ENCODE measurements at regions not wholly inside any gene's neighbourhood (a gene's known extent, or its start where the extent isn't known, plus 50 kb on each side); places are given as distances from the start of the nearest gene placed in this dataset.
A peak's percentile ranks its signal among the peaks of the same experiment; 100 is the strongest.

- no peak overlapping the region for H3K27ac ChIP-seq
- no peak overlapping the region for H3K4me3 ChIP-seq
Observed at GRCh38 chr3:14331251-14331650, 71.2 kb upstream of the SLC6A6 start.

DNA sequence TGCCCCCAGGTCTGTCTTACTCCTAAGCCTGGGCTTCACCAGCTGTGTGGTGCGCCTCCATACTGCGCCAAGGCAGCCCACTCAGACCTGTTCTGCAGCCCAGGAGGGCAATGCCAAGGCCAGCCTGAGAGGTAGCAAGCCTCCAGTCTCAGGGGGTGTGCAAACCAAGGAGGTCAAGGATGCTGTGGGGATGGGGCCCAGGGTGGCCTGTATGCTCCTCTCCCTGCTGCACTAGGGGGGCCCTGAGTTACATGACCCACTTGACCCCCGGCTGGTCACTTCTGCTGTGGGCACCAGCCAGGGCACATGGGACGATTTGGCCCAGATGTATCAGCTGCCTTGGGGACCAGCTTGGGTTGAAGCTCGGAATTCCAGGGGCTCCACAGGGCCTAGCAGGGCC, 70.0 kb upstream of the SLC6A6 start:
- no peak overlapping the region for H3K4me3 ChIP-seq
- H3K27ac ChIP-seq: no peak overlapping the region

DNA sequence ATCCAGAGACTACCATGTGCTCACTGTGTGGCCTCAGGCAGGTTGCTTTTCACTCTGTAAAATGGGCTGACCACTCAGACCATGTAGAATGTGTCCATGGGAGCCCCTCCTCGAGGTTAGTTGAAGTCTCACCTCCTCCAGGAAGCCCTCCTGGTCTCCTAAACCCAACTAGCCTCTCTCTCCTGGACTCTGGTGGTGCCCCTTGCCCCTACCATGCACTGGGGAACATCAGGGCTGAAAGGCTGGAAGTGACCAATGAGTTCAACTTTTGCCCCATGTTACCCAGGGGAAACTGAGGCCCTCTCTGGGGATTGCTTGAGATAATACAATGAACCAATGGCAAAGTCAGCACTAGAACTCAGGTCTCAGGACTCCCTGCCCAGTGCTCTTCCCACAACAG, 69.2 kb upstream of the SLC6A6 start:
- Histone ChIP-seq H3K27ac (no peak overlapping the region), H3K4me3 (no peak overlapping the region)

DNA sequence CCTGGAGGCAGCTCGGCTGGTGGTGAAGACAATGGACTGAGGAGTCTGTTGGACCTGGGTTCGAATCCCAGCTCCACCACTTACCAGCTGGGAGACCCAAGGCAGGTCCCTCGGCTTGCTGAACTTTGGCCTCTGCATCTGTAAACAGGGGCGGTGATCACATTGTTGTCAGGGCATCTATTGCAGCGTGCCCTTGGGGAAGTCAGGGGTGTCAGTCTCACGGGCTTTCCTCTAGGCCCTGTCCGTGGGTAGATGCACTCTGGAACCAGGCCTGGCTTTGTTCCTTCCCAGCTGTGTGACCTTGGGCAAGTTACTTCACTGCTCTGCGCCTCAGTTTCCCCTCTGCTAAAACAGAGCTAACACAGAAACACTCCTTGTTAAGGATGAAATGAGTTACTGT, 68.8 kb upstream of the SLC6A6 start:
- H3K27ac ChIP-seq: no peak overlapping the region
- H3K4me3 ChIP-seq: no peak overlapping the region

GRCh38 chr3:14334136-14334535, 68.3 kb upstream of the SLC6A6 start:
- H3K4me3 ChIP-seq: no peak overlapping the region
- H3K27ac ChIP-seq: no peak overlapping the region

- no peak overlapping the region for H3K27ac ChIP-seq
- H3K4me3 ChIP-seq: no peak overlapping the region
Observed at GRCh38 chr3:14334936-14335335, 67.5 kb upstream of the SLC6A6 start.

DNA sequence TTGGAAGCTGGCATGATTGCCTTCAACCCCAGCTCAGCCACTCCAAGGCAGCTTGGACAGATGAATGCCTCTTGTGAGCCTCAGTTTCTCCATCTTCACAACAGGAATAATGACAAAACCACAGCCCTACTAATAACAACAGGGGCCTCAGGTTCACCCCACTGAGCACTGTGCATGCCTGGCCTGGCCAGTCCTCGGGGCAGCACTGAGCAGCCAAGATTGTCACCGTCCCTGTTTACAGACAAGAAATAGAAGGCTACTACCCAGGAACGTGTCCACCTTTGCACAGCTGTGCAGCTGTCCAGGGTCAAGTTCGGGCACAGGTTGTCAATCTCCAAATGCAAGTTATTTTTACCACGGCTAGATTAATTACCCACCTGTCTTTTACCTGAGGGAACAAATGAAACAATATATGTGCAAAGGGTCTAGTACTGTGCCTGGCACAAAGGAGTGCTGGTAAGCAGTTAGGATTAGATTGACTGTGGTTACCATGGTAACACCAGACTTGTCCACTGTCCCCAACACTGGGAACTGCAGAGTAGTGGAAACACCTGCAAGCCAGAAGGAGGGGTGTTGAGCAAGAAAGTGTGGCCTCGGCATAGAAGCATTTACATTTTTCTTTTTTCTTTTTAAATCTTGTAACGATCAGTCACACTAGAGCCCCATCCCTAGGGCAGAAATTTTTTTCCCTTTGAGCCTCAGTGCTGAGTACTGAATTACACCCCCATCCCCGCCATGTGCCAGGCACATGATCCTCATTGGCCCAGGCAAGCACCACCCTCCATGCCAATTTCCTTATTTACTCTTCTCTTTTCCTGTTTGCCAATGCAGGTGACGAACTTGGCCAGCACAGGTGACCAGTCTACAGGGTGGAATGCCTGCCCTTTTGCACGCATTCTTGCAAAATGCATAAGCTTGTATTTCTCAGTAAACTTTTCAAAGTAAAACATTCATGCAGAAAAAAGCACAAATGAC, 66.3 kb upstream of the SLC6A6 start:
- no peak overlapping the region for H3K4me3 ChIP-seq
- no peak overlapping the region for H3K27ac ChIP-seq

- H3K27ac ChIP-seq: no peak overlapping the region
- no peak overlapping the region for H3K4me3 ChIP-seq
Observed at GRCh38 chr3:14336749-14337598, 65.4 kb upstream of the SLC6A6 start.

GRCh38 chr3:14337828-14338227, 64.6 kb upstream of the SLC6A6 start:
- H3K4me3 ChIP-seq: no peak overlapping the region

GRCh38 chr3:14338242-14338641, 64.2 kb upstream of the SLC6A6 start:
- H3K4me3 ChIP-seq: no peak overlapping the region
- H3K27ac ChIP-seq: no peak overlapping the region

More at GRCh38 chr3:14337828-14338227, 64.6 kb upstream of the SLC6A6 start:
- no peak overlapping the region for H3K27ac ChIP-seq

DNA sequence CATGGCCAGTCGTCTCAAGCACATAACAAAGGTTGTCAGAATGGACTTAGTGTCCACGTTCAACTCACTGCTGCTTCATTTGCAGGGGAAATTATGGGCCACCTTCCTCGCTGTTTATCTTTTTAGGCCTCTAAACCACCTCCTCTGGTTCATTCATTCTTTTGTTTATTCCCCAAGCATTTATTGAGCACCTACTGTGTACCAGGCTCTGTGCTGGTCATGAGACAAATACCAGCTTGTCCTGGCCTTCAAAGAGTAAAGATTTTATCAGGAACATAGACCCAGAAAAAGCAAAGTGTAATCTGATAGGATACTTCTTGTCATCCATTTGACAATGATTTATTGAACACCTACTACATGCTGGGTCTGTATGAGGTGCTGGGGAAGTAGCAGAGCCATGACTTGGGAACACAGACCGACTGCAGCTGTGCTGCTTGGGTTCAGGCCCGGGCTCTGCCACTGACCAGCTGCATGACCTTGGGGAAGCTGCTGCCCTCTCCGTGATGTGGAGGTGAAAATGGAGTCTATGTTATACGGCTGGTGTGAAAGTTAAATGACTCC, 63.4 kb upstream of the SLC6A6 start:
- Histone ChIP-seq H3K4me3 (no peak overlapping the region), H3K27ac (no peak overlapping the region)

DNA sequence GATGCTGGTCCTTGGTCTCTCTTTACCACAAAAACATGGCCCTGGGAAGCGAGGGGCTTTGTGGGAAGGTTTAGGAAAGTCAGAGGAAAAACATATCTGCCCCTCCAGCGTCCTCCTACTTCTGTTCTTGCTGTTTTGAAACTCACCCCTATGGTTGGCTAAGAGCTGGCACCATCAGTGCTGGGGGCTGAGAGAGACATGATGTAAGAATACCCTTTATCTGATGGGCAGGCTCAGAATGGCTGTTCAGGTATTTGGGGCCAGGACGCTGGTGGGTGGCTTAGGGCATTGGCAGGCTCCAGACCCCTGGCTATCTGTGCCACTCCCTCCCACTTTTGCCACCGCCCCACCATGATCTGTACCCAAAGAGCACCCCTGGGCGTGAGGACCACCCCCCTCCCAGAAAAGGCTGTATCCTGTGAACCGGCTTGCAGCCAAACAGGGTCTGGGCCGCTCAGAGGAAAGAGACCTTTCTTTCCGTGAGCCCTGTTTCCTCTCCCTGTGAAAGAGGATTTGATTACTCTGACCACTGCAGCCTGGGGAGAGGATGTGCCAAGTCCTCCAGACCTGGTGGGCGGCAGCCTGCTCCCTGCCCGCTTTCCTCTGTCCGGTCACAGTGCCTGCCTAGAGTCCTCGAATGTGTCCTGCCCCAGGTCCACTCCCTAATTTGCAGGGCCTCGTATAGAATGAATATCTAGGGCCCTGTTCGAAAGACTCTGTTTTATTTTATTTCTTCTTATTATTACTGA, 61.3 kb upstream of the SLC6A6 start:
- Histone ChIP-seq H3K27ac (peak overlapping the region in 1 of 21 experiments; percentile 62), H3K4me3 (no peak overlapping the region)

GRCh38 chr3:14343338-14344112, 58.9 kb upstream of the SLC6A6 start:
- Histone ChIP-seq H3K27ac (no peak overlapping the region), H3K4me3 (no peak overlapping the region)

DNA sequence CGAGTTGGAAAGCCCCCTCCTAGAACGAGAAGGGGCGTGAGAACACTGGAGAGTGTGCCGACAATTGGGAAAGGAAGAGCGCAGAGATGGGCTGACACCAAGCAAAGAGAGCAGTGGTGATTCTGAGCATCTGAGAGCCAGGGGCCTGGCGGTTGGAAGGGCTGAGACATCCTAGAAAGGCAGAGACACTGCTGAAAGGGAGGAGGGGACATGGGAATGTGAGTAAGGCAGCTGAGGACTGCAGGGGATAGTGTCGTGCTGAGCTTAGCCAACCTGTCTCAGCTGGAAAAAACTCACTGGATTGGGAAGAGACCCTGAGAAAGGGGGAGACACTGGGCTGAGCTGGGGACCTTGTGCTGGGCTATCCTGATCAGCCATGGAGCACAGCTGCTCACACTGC, 58.1 kb upstream of the SLC6A6 start:
- H3K27ac ChIP-seq: no peak overlapping the region
- no peak overlapping the region for H3K4me3 ChIP-seq

GRCh38 chr3:14345496-14346150, 56.8 kb upstream of the SLC6A6 start:
- H3K27ac ChIP-seq: no peak overlapping the region
- no peak overlapping the region for H3K4me3 ChIP-seq

DNA sequence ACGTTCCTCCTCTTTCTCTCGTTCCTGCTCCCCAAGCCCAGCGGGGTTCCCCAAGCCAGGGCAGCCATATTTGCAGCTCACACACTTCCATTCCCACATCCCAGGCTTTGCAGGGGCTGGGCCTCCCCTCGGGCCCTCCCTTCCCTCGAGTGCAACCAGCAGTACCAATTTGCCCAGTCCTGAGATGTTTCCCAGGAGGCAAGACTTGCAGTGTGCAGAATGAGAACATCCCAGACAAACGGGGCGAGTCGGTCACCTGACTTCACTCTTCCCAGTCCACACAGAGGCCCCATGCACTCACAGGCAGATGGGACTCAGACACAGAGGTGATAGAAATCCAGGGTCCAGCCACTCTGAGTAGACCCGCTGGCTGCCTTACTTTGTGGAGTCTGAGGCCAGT, 56.2 kb upstream of the SLC6A6 start:
- Histone ChIP-seq H3K4me3 (no peak overlapping the region), H3K27ac (no peak overlapping the region)

DNA sequence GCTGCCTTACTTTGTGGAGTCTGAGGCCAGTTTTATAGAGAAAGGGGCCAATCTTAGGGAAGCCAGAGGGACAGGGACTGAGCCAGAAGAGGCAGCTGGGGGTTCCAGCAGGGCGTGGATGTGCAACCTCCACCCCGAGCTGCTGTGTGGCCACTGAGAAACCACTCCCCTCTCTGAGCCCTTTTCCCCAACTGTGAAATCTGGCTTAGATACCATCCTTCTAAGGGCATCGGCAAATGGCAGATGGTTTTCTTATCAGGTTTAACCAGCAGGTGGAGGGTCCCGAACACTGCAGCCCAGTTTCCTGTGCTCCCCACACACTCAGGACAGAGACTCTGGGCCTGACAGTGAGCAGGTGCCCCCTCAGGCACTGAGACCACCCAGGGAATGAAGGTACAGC, 55.8 kb upstream of the SLC6A6 start:
- no peak overlapping the region for H3K4me3 ChIP-seq
- H3K27ac ChIP-seq: no peak overlapping the region

DNA sequence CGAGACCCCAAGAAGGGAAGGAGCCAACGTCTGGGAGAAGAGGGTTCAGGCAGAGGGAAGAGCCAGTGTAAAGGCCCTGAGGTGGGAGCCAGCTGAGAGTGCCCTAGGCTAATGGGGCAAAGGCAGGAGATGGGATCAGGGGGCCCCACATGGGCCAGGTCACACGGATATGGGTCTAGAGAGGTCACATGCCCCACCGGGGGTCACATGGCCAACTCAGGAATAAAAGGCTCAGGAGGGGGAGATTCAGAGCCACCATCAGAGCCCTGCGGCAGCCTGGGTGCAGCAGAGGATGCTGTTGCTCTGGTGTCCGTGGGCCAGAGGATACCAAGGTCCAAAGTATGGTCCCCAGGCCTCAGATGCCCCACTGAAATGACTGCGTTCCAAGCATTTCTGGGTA, 55.3 kb upstream of the SLC6A6 start:
- Histone ChIP-seq H3K27ac (no peak overlapping the region), H3K4me3 (no peak overlapping the region)

GRCh38 chr3:14351617-14352001, 50.8 kb upstream of the SLC6A6 start:
- H3K27ac ChIP-seq: no peak overlapping the region
- no peak overlapping the region for H3K4me3 ChIP-seq

All from skin epidermis (tissue), 12 donors.